ENCODE measurements at regions not wholly inside any gene's neighbourhood (a gene's known extent, or its start where the extent isn't known, plus 50 kb on each side); places are given as distances from the start of the nearest gene placed in this dataset.

DNA sequence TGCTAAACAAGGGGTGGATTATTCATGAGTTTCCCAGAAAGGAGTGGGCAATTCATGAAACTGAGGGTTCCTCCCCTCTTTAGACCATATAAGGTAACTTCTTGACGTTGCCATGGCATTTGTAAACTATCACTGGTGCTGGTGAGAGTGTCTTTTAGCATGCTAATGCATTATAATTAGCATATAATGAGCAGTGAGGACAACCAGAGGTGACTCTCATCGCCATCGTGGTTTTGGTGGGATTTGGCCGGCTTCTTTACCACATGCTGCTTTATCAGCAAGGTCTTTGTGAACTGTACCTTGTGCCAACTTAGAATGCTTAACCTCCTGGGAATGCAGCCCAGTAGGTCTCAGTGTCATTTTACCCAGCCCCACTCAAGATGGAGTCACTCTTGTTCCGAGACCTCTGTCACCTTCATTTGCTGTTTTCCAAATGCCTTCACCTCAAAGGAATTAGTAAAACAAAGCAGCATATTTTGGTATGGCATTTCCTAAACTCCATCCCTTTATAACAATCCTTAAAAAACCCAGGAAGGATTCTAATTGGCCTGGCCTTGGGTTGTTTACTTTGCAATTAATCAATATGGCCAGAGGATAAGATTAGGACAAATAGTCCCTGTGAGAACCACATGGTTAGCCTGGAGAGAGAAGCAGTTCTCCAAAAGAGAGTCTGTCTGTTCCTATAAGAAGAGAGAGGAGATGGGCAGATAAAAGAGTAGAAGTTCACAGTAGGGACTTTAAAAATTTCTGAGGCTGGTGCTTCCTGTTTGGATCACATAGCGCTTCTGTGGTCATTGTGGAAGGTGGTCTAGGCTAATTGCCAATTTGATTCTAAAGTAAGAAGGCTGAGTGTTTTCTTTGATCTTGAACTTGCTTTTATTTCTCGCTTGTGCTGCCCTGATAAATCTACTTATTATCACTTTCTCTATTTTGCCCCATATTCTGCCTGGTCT lies 155.2 kb upstream of the EOMES start:
- TF ChIP-seq EZH2phosphoT487 (IDR thresholded peaks at IDR 0.05; ENCODE audit: borderline replicate concordance, low read length) (no peak), CTCF (IDR thresholded peaks at IDR 0.05; ENCODE audit: low read depth, low read length, poor library complexity, severe bottlenecking) (no peak)
- H3K27ac ChIP-seq (ENCODE audit: low read depth, low read length), result no peak overlapping the region
- H3K9me3 ChIP-seq (ENCODE audit: control insufficient read depth, insufficient read depth, low read length), result no peaks in the 10 kb centered on the region
- H3F3A ChIP-seq (ENCODE audit: control insufficient read depth, insufficient read depth), result no peaks in the 10 kb centered on the region
- H3K27me3 ChIP-seq (ENCODE audit: control insufficient read depth, low read length), result no peaks in the 10 kb centered on the region; the same call in 1 of the 2 replicates
- H3K4me2 ChIP-seq (ENCODE audit: low read length), result no peak overlapping the region
- no peaks in the 10 kb centered on the region for H3K36me3 ChIP-seq (ENCODE audit: control insufficient read depth, low read length)
- no peaks in the 10 kb centered on the region for H3K9me2 ChIP-seq (replicated peaks; ENCODE audit: control insufficient read depth, low read length)
- no peaks in the 10 kb centered on the region for H3K79me2 ChIP-seq (ENCODE audit: control insufficient read depth, low read length)
- H3K4me3 ChIP-seq (ENCODE audit: low read length), result no peak overlapping the region
- no peaks in the 10 kb centered on the region for H4K20me1 ChIP-seq (ENCODE audit: control insufficient read depth, insufficient read depth, low read depth, low read length)
- H3K4me1 ChIP-seq (ENCODE audit: control insufficient read depth, low read length), result peaks cover 6% of the 10 kb centered on the region

- H3K9me3 ChIP-seq (ENCODE audit: control insufficient read depth, insufficient read depth, low read length), result no peaks in the 10 kb centered on the region
- no peaks in the 10 kb centered on the region for H4K20me1 ChIP-seq (ENCODE audit: control insufficient read depth, insufficient read depth, low read depth, low read length)
- peaks cover 6% of the 10 kb centered on the region for H3K4me1 ChIP-seq (ENCODE audit: control insufficient read depth, low read length)
- H3K27ac ChIP-seq (ENCODE audit: low read depth, low read length), result no peak overlapping the region
- H3K4me2 ChIP-seq (ENCODE audit: low read length), result no peak overlapping the region
- H3F3A ChIP-seq (ENCODE audit: control insufficient read depth, insufficient read depth), result no peaks in the 10 kb centered on the region
- no peaks in the 10 kb centered on the region; the same call in 1 of the 2 replicates for H3K27me3 ChIP-seq (ENCODE audit: control insufficient read depth, low read length)
- H3K79me2 ChIP-seq (ENCODE audit: control insufficient read depth, low read length), result no peaks in the 10 kb centered on the region
- H3K4me3 ChIP-seq (ENCODE audit: low read length), result no peak overlapping the region
- TF ChIP-seq CTCF (IDR thresholded peaks at IDR 0.05; ENCODE audit: low read depth, low read length, poor library complexity, severe bottlenecking) (no peak), EZH2phosphoT487 (IDR thresholded peaks at IDR 0.05; ENCODE audit: borderline replicate concordance, low read length) (no peak)
- H3K9me2 ChIP-seq (replicated peaks; ENCODE audit: control insufficient read depth, low read length), result no peaks in the 10 kb centered on the region
- no peaks in the 10 kb centered on the region for H3K36me3 ChIP-seq (ENCODE audit: control insufficient read depth, low read length)
Measured at GRCh38 chr3:27878014-27878383, 155.9 kb upstream of the EOMES start.

- Histone ChIP-seq H3K4me3 (ENCODE audit: low read length) (no peak overlapping the region), H3K27ac (ENCODE audit: low read depth, low read length) (no peak overlapping the region), H3K4me1 (ENCODE audit: control insufficient read depth, low read length) (peaks cover 6% of the 10 kb centered on the region), H3K27me3 (ENCODE audit: control insufficient read depth, low read length) (no peaks in the 10 kb centered on the region; the same call in 1 of the 2 replicates), H4K20me1 (ENCODE audit: control insufficient read depth, insufficient read depth, low read depth, low read length) (no peaks in the 10 kb centered on the region), H3F3A (ENCODE audit: control insufficient read depth, insufficient read depth) (no peaks in the 10 kb centered on the region), H3K9me3 (ENCODE audit: control insufficient read depth, insufficient read depth, low read length) (no peaks in the 10 kb centered on the region), H3K36me3 (ENCODE audit: control insufficient read depth, low read length) (no peaks in the 10 kb centered on the region), H3K4me2 (ENCODE audit: low read length) (peak overlapping the region; percentile 12), H3K9me2 (replicated peaks; ENCODE audit: control insufficient read depth, low read length) (no peaks in the 10 kb centered on the region), H3K79me2 (ENCODE audit: control insufficient read depth, low read length) (no peaks in the 10 kb centered on the region)
- TF ChIP-seq EZH2phosphoT487 (IDR thresholded peaks at IDR 0.05; ENCODE audit: borderline replicate concordance, low read length), result no peak
- TF ChIP-seq CTCF (IDR thresholded peaks at IDR 0.05; ENCODE audit: low read depth, low read length, poor library complexity, severe bottlenecking), result no peak
Measured at GRCh38 chr3:27880969-27881892, 159.1 kb upstream of the EOMES start.

All from DOHH2 (cell line).